Testis (tissue), 2 donors: ENCODE measurements at regions not wholly inside any gene's neighbourhood (a gene's known extent, or its start where the extent isn't known, plus 50 kb on each side); places are given as distances from the start of the nearest gene placed in this dataset.

Experiments used
- CTCF ChIP-seq, 3 experiments: fragments of 450-650 bp in 2 of 3; fragments of 200-600 bp in 1 of 3; sonication (generic) in 1 of 3; IDR thresholded peaks; one replicate each; pipeline ENCODE4 v1.5.1; 2016 to 2019; ENCODE audit warnings: antibody characterized with exemption in 3 of 3, mild to moderate bottlenecking in 2 of 3, moderate library complexity in 1 of 3
- POLR2A ChIP-seq: fragments of 450-650 bp; IDR thresholded peaks from one replicate; pipeline ENCODE4 v1.6.1; 2017; ENCODE audit warnings: antibody characterized with exemption, mild to moderate bottlenecking, moderate library complexity

- no peak for TF ChIP-seq POLR2A
- TF ChIP-seq CTCF (IDR thresholded peaks at IDR 0.05), result no peak
Observed at GRCh38 chr12:70989232-70989631, 68.7 kb upstream of the PTPRR start.
